GM21786 (cell line): ENCODE measurements at regions not wholly inside any gene's neighbourhood (a gene's known extent, or its start where the extent isn't known, plus 50 kb on each side); places are given as distances from the start of the nearest gene placed in this dataset.

Source experiments
- ATAC-seq: cut with Tn5 transposase; IDR thresholded peaks from one replicate; pipeline ENCODE4 v1.9.1; 2021; ENCODE audit not compliant: unreplicated experiment

DNA sequence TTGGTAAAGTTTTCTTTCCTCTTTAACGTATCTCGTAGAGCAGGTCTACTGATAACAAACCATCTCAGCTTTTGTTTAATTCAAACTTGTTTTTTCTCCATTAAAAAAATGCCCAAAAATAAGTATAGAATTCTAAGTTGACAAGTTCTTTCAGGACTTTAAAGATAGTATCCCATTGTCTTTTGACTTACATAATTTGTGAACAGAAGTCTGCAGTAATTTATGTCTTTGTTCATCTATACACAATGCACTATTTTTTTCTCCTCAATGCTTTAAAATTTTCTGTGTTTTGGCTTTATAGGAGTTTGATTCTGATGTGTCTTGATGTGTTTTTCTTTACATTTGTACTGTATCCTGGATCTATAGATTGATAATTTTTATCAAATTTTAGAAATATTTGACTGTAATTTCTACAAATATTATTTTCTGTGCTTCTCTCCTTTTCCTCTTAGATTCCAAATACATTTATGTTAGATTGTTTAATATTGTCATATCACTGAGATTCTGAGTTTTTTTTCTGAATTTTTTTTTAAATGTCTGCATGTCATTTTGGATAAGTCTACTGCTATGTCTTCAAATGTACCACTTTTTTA lies 143.3 kb downstream of the FTCDNL1 start:
- ATAC-seq: no peak

DNA sequence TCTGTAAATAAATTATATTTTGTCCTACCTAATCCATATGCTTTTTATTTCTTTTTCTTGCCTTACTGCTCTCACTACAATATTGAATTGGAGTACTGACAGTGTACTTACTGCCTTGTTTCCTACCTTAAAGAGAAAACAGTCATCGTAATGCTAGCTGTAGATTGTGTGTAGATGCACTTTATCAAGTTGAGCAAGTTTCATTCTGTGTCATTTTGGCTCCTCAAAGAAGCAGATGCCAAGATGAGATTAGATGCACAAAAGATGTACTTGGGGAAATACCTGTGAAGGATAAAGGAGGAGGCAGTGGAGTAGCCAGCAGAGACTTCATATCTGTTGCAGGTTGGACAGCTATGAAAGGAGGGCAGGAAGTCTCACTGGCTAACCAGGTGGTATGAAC lies 145.5 kb downstream of the FTCDNL1 start:
- no peak for ATAC-seq

DNA sequence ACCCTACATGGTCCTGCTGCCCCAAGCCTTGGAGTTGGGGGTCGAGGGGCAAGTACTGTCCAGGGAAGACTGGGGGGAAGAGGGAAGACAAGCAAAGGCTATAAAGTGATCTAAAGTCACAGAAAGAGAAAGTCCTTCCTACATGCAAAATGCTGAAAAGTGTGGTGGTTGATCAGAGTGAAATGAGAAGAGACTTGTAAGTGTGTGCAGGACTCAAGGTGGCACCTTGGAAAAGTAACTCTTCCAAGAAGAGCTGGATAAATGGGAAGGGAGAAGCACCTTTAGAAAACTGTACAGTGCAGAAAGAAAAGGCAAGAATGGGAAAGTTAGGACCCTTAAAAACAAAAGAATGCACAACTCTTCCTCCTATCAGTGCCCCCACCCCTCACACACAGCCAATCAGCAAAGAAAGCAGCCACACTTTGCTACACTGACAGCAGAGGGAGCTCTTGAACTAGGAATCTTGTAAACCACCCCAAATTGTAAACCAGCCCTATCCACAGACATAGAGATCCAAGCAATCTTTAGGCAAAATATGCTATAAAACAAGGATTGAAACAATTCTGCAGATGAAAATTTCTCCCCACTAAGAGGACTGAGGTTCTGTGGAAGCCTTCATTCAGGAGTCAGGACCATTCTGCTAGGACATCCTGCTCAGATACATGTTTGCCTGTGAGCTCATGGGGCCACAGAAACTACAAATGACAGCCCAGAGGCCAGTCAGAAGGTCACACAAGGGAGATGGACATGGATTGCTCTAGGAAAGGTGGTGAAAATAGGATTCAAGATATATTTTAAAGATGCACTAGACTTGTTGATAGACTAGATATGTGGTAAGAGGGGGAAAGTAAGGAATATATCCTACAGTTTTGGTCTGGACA lies 146.4 kb downstream of the FTCDNL1 start:
- peak; percentile 47 for ATAC-seq

DNA sequence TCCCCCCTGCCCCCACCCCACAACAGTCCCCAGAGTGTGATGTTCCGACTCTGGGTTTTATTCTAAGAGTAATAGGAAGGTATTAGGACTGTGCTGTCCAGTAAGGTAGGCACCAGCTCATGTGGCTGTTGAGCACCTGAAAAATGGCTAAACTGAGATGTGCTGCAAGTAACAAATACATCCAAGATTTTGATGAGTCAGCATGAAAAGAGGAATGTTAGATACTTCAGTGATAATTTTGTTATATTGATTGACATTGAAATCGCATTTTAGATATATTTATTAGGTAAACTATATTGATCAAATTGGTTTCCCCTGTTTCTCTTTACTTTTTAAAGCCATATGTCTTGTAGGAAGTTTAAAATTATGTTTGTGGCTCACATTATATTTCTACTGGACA lies 147.8 kb downstream of the FTCDNL1 start:
- no peak for ATAC-seq

DNA sequence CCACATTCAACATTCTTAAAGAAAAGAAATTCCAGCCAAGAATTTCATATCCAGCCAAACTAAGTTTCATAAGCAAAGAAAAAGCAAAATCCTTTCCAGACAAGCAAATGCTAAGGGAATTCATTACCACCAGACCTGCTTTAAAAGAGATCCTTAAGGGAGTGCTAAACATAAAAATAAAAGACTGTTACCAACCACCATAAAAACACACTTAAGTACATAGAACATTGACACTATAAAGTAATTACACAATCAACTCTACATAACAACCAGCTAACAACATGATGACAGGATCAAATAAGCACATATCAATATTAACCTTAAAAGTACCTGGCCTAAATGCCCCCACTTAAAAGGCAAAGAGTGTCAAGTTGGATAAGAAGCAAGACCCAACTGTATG lies 153.5 kb downstream of the FTCDNL1 start:
- ATAC-seq: no peak

DNA sequence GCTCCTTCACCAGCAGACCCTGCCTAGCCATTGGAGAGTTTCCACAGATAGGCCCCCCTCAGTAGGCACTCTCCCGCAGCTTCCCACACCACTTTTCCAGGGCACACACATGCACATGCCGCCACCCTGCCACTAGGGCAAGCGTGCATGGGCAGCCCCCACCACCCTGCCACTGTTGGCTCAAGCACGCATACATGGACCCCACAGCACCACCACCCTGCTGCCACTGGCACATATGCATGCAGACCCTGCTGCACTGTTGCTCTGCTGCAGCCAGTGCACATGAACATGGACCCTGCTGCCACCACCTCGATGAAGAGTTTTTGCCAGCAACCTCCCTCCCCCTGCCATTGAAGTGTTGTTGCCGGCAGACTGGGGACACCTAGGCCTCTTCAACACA lies 154.9 kb downstream of the FTCDNL1 start:
- no peak for ATAC-seq

DNA sequence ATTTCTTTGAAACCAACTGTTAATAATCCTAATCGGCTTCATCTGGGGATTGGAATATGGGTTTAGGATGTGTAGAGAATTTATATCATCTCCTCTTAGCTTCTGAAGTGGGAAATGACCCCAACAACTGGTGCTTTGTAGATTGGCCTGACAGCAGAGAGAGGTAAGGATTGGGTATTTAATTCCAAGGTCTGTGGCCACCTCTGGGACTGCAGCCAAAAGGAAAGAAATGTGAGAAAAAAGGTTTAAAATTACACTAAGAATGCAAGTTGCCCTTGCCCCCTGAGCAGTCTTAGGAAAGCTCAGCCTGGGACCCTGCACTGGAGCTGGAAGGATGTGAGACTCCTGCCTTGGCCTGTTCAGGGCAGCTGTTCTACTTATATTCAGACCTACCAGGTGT lies 157.1 kb downstream of the FTCDNL1 start:
- no peak for ATAC-seq

DNA sequence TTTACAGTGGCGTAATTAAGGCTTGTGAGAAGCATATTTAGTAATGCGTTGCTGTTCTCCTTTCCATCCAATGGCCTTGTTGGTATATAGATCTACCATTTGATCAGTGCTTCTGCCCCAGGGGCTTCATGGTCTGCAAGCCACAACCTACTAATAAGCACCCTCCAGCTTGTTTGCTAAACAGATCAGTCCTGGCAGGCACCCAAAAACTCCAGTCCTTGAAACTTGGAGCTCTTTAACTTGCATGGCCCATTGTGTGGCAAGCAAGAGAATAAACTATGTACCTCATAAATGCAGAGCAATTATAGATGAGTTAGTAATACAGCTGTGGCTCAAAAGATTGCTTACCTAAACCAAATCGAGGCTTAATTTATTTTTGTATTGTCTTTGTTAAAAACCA lies 158.5 kb downstream of the FTCDNL1 start:
- ATAC-seq: no peak

DNA sequence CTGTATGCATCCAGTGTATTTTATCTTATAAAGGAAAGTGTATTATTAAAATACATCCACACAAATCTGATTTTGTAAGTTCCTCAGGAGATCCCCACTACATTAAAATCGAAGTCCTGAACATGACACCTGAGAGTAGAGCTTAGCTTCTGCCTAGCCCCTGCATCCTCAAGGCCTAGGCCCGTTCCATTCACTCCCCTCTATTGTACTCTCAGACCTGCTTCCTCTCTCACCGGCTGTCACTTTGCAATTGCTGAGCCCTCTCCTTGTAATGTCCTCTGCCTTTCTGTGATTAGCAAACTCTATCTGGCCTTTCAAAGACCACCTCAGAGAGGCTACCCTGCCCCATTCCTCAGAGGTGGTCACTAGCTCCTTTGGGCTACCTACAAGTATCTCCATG lies 160.8 kb downstream of the FTCDNL1 start:
- no peak for ATAC-seq

DNA sequence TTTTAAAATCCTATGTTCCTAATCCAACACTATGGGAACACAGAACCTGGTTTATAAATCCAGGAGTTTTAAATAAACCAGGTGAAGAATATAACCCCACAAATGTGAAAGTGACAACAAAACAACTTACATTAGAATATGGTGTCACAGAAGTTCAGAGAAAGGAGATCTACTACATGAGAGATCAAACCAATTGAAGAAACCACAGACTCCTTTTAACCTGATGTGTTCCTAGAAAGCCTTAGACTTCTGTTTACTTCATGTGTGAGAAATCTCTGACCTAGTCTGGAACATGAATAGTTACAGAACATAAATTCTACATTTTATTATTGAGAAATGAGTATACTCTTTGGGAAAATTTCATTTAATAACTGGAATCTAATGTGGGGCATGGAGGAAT lies 165.3 kb downstream of the FTCDNL1 start:
- no peak for ATAC-seq

DNA sequence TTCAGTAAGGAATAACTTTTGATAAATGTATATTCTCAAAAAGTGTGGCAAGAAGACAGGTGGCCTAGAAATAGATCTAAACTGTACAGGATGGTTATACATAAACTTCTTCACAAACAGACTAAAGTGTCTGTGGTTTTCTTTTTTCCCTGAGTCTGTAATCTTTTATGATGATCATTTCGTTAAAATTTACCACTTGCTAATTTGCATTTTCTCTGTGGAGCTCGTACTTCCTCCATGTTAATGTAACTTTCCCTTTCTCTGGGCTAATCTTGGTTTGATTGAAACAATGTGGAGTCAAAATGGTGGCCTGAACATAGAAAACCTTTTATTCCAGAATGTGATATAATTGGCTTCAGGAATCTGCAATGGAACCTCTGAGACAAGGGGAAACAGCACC lies 166.2 kb downstream of the FTCDNL1 start:
- no peak for ATAC-seq

DNA sequence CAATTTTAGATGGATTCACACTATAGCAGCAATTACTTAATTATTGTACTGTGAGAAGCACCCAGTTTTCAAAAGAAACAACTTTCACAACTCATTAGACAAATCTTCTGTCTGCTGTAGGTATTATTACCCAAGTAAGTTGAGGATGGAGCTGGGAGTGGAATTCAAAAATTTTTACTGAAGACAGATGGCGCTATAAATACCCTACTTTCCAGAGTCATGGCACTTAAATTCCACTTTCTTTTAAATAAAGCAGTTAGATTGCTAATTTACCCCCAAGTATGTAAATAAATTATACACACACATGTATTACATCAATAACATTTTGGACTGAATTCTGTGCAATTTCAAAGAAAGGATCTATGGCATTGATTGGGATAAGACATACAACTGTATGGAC lies 166.8 kb downstream of the FTCDNL1 start:
- ATAC-seq: no peak

DNA sequence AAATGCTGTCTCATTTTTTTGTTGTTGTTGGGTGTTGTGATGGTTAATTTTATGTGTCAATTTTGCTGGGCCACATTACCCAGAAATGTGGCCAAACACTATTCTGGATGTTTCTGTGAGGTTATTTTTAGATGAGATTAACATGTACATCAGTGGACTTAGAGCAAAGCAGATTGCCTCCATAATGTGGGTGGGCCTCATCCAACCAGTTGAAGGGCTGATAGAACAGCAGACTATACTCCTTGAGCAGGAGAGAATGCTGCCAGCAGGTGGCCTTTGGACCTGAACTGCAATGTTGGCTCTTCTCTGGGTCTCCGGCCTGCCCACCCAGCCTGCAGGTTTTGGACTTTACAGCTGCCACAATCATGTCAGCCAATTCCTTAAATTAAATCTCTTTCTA lies 169.0 kb downstream of the FTCDNL1 start:
- no peak for ATAC-seq

DNA sequence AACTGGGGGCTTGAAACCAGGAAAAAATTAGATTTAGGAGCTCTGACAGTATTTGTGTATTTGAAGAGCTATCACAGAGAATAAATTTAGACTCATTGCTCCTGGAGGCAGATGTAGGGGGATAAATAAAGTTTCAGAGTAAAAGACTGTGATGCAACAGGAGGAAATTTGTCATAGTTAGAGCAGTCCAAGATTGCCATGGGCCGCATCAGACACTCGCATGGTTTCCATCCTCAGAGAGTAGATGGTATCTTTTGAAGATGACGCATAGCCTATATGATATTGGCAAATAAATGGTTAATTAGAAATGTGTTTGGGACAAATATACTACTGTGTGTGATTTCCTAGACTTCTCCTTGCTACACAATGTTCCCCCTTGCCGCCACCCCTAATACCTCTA lies 170.5 kb downstream of the FTCDNL1 start:
- no peak for ATAC-seq

DNA sequence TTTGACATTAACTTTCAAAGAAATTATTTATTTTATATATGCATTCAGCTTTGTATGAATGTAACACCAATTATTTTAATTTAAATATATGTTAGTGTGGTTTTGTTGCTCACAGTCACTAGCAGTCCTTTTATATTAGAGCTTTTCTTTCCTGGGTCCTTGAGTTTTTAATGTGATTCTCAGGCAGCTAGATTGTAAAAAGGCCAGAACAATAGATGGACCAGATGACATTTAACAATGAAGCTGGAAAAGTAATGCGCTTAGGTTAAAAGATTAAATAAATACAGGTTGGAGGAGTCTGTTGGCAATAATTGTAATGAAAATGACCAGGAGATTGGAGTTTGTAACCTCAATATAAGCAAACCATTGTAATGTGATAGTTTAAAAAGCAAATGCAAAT lies 171.1 kb downstream of the FTCDNL1 start:
- ATAC-seq: no peak

DNA sequence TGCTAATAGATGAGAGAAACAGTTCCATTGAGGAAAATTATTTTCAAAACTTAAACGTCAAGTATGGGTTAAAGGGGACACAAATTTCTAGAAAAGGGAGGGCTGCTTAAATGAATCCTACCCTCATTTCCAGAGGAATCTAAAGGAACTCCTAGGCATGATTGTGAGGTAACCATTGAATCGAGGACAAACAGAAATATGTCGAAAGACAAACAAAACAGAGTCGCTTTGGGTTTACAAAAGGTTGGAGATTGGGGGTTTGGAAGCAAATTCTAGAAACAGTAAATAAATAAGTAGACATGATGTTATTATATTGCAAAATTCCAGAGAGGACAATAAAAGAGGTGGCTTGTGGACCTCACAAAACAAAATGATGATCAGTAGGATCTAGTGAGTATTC lies 173.1 kb downstream of the FTCDNL1 start:
- ATAC-seq: no peak

DNA sequence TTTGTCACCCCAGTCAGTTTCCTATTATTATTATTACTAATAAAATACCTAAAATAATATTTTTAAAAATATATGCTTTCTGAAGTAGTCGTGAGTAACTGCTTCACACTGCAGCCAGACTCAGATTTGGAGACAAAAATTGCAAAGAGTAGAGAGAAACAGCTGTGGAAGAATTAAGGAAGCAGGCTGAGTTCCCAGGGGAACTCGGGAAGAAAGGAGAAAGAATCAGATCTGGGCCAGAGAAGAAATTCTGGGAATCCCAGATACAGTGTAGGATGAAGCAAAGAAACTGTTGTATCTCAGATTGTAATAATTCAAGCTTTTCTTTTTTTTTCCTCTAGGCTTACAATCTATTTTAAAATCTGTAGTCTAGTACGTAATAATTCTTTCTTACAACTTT lies 182.3 kb downstream of the FTCDNL1 start:
- no peak for ATAC-seq

DNA sequence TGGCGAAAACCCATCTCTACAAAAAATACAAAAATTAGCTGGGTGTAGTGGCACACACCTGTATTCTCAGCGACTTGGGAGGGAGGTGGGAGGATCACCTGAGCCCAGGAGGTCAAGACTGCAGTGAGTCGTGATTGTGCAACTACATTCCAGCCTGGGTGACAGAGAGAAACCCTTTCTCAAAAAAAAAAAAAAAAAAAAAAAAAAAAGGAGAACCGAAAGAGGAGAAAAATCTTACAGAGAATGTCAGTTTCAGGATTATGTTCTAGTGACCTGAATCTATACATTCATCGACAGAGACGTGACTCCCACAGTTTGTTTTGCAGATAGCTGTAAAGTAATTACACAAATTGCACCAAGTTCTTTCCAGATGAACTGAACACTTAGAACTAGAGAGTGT lies 187.8 kb downstream of the FTCDNL1 start:
- ATAC-seq: peak; percentile 78

DNA sequence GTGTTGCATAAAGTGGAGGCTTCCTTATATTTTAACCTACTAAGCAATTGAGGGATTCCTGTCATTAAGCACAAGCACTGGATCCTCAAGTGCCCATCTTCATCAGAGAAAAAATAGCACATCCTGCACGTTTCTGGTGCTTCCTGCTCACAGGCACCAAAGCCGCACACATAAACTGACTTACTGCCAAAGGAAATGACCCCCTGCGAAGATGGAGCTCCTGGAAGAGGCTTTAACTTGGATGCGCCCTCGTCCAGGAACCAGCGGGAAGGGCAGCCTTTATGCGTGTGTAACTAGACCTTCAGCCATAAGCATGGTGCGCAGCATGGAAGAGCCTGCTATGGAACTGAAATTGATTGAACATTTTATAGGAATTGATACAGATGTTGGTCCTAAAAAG lies 188.7 kb downstream of the FTCDNL1 start:
- no peak for ATAC-seq

DNA sequence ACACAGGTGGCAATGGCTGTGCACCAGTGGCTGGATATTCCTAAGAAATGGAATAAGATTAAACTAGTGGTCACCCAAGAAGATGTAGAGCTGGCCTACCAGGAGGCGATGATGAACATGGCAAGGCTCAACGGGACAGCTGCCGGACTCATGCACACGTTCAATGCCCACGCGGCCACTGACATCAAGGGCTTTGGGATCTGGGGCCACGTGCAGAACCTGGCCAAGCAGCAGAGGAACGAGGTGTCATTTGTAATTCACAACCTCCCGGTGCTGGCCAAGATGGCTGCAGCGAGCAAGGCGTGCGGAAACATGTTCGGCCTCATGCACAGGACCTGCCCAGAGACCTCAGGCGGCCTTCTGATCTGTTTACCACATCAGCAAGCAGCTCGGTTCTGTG lies 190.8 kb downstream of the FTCDNL1 start:
- ATAC-seq: no peak

DNA sequence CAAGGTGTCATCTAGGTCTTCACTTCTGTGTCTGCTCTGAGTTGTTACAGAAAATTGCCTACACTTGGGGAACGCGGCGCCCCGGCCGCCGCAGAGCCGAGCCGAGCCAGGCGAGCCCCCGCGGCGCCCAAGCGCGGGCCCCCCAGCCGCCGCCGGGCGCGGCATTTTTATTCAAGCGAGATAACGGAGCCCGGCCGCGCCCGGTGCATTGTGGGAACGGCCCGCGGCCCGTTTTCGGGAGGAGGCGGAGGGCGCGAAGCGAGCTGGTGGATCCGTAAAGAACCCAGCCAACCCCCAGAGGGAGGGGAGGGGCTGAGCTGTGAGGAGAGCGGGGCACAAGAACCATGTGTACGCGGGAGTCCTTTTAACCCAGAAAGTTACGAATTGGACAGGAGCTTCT lies 191.8 kb downstream of the FTCDNL1 start:
- ATAC-seq: no peak

DNA sequence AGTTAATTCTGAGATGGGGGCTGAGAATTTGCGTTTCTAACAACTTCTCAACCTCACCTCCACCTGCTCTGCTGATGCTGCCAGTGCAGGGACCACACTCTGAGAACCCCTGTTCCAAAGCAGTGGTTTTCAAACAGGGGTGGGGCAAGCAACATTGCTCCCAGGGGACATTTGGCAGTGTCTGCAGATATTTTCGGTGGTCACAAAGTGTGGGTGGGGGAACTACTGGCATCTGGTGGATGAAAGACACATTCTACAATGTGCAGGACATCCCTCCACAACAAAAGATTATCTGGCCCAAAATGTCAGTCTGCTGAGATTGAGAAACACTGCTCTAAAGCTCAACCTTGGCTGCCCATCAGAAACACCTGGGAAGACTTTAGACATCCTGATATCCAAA lies 188.7 kb upstream of the SATB2 start:
- peak; percentile 84 for ATAC-seq

DNA sequence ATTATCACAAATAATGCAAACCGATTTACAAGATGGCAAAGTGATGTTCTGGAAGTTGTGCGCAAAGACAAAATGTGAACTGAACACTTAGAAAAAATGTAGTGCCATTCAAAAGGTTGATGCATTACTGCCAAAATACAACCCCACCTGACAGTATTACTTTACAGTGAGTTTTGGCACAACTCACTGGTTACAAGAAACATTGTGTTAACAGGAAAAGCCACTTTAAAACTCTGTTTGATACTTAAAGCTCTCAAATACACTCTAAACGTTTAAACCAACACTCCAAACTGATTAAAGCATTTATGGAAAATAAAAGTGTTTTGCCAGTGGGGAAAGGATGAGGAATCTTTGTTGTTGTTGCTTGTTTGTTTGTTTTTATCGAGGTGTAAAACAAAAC lies 173.4 kb upstream of the SATB2 start:
- no peak for ATAC-seq
